SU-DHL-6 (cell line): ENCODE measurements at regions not wholly inside any gene's neighbourhood (a gene's known extent, or its start where the extent isn't known, plus 50 kb on each side); places are given as distances from the start of the nearest gene placed in this dataset.

Experiments used
- CTCF ChIP-seq: fragments of 200-600 bp; sonication (generic); IDR thresholded peaks from one replicate; pipeline ENCODE4 v1.5.1; 2017; ENCODE audit warnings: antibody characterized with exemption, mild to moderate bottlenecking, low read length, moderate library complexity; ENCODE audit not compliant: insufficient read depth, poor library complexity, severe bottlenecking
- EZH2phosphoT487 ChIP-seq: fragments of 200-600 bp; sonication (generic), shearing (Covaris generic); conservative IDR thresholded peaks from 2 replicates; pipeline ENCODE4 v1.6.1; 2018; ENCODE audit warnings: mild to moderate bottlenecking, antibody characterized with exemption, low read length, moderate library complexity, mixed read lengths

DNA sequence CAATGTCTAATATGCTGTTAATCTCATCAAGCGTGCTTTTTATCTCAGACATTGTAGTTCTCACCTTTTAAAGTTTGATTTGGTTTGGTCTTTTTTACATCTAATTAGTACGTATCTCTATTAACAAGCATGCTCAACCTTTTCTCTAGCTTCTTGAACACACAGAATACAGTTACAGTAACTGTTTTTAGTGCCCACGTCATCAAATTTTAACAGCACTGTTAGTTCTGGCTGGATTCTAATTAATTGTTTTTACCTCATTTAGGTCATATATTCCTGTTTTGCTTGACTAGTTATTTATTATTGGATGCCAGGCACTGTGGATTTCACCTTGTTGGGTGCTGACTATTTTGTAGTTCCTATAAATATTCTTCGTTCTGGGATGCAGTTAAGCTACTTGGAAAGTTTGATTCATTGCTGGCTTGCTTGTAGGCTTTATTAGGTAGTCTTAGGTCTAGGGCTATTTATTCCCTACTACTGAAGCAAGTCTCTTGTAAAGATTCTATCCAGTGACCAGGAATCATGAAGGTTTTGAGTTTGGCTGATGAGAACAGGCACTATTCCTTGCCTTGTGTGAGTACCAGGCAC lies 263.0 kb downstream of the ETAA1 start:
- TF ChIP-seq CTCF (no peak), EZH2phosphoT487 (no peak)
